SU-DHL-6 (cell line): ENCODE measurements at regions not wholly inside any gene's neighbourhood (a gene's known extent, or its start where the extent isn't known, plus 50 kb on each side); places are given as distances from the start of the nearest gene placed in this dataset.
"Not testable (repeated sequence)": the region's sequence is repeated elsewhere in the genome, so short reads cannot be mapped to it uniquely, and the experiment has no call there.

Experiments used
- H2AFZ ChIP-seq: fragments of 200-600 bp; sonication (generic); 2 replicates; pipeline ENCODE4 v1.6.1; 2014; ENCODE audit warnings: low read depth, mild to moderate bottlenecking, moderate library complexity, mixed read lengths, antibody characterized with exemption, low read length; ENCODE audit not compliant: severe bottlenecking
- H3F3A ChIP-seq: fragments of 200-600 bp; shearing (Covaris generic); 2 replicates; pipeline ENCODE4 v1.6.0; 2016; ENCODE audit warnings: antibody characterized with exemption, mild to moderate bottlenecking; ENCODE audit not compliant: insufficient read depth
- H3K27ac ChIP-seq: fragments of 200-600 bp; sonication (generic); 2 replicates; pipeline ENCODE4 v1.5.1; 2016; ENCODE audit warnings: low read depth, mild to moderate bottlenecking, low read length, moderate library complexity, mixed read lengths
- H3K27me3 ChIP-seq: fragments of 200-600 bp; sonication (generic), shearing (Covaris generic); 2 replicates; pipeline ENCODE4 v1.6.0; 2014; ENCODE audit warnings: mild to moderate bottlenecking, low read length
- H3K36me3 ChIP-seq: fragments of 200-600 bp; sonication (generic); 2 replicates; pipeline ENCODE4 v1.6.1; 2014; ENCODE audit warnings: mild to moderate bottlenecking, low read length, mixed read lengths
- H3K4me2 ChIP-seq: fragments of 300-600, 200-600 bp; shearing (Covaris generic), sonication (generic); 2 replicates; pipeline ENCODE4 v1.6.0; 2014; ENCODE audit warnings: low read length, low read depth, mild to moderate bottlenecking; ENCODE audit not compliant: poor library complexity, severe bottlenecking
- H3K4me3 ChIP-seq: fragments of 200-600 bp; sonication (generic); 2 replicates; pipeline ENCODE4 v1.5.1; 2014; ENCODE audit warnings: antibody characterized with exemption, low read length, mild to moderate bottlenecking, mixed read lengths; ENCODE audit not compliant: insufficient read depth, poor library complexity, severe bottlenecking
- H3K79me2 ChIP-seq: fragments of 200-600 bp; sonication (generic); 2 replicates; pipeline ENCODE4 v1.6.1; 2014; ENCODE audit warnings: mild to moderate bottlenecking, low read length, moderate library complexity; ENCODE audit not compliant: insufficient read depth
- H3K9ac ChIP-seq: fragments of 200-600 bp; sonication (generic); 2 replicates; pipeline ENCODE4 v1.7.0; 2014; ENCODE audit warnings: mild to moderate bottlenecking, low read length
- H3K9me2 ChIP-seq: fragments of 200-600 bp; sonication (generic); replicated peaks from 2 replicates; pipeline ENCODE4 v1.6.1; 2014; ENCODE audit warnings: low read length; ENCODE audit not compliant: insufficient read depth
- H3K9me3 ChIP-seq: fragments of 200-600 bp; sonication (generic); 2 replicates; pipeline ENCODE4 v1.6.1; 2014; ENCODE audit warnings: low read length, mixed read lengths; ENCODE audit not compliant: insufficient read depth
- H4K20me1 ChIP-seq: fragments of 200-600 bp; sonication (generic); 2 replicates; pipeline ENCODE4 v1.6.1; 2014; ENCODE audit warnings: low read depth, mild to moderate bottlenecking, antibody characterized with exemption, low read length, moderate library complexity, mixed read lengths
- EZH2phosphoT487 ChIP-seq: fragments of 200-600 bp; sonication (generic), shearing (Covaris generic); conservative IDR thresholded peaks from 2 replicates; pipeline ENCODE4 v1.6.1; 2018; ENCODE audit warnings: mild to moderate bottlenecking, antibody characterized with exemption, low read length, moderate library complexity, mixed read lengths
- TF ChIP-seq, protein P1 (sequence below): fragments of 200-600 bp; sonication (generic); IDR thresholded peaks from one replicate; pipeline ENCODE4 v1.5.1; 2017; ENCODE audit warnings: antibody characterized with exemption, mild to moderate bottlenecking, low read length, moderate library complexity; ENCODE audit not compliant: insufficient read depth, poor library complexity, severe bottlenecking

DNA sequence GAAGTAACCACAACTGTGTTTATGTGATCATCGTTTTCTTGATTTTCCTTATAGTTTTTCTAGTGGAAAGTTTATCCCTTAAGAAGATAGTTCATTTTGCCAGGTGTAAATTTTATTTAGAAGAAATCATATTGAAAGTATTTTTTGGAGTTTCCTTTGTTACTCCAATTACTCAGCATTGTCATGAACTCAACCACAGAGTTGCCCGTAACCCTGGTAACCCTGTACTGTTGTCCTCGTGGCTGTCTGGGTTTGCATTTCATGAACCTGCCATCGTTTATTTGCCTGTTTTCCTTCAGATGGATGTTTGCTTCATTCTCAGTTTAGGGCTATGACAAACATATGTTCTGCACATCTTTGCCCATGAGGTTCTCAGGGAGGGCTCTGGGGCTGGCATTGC, 534.3 kb downstream of the GOLGA6L6 start:
- H4K20me1 ChIP-seq, H3K9me3 ChIP-seq, H3K4me2 ChIP-seq, H3K4me3 ChIP-seq, H3K9me2 ChIP-seq, H3K79me2 ChIP-seq, H3K9ac ChIP-seq, H2AFZ ChIP-seq, H3K27me3 ChIP-seq, H3K27ac ChIP-seq, H3F3A ChIP-seq, H3K36me3 ChIP-seq: not testable (repeated sequence)

DNA sequence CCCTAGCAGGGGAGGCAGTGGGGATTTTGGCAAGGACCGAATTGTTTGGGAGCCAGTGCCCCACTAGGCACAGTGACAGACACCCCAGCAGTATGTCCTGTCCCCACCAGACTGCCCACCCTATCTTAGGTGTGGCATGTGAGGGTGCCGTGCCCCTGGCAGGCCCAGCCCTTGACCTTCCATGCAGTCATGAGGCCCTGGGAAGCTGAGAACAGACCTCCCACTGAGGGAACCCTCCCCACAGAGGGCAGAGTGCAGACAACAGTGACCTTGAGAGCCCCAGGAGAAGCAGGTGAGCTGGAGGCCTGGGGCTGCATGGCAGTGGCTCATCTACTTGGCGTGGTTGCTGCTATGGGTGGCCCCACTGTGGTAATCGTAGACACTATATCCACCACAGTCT, 538.1 kb downstream of the GOLGA6L6 start:
- H3K36me3 ChIP-seq, H3K79me2 ChIP-seq, H3K27me3 ChIP-seq, H3F3A ChIP-seq, H3K27ac ChIP-seq, H2AFZ ChIP-seq, H3K9me3 ChIP-seq, H3K9me2 ChIP-seq, H4K20me1 ChIP-seq, H3K9ac ChIP-seq, H3K4me3 ChIP-seq, H3K4me2 ChIP-seq: not testable (repeated sequence)

DNA sequence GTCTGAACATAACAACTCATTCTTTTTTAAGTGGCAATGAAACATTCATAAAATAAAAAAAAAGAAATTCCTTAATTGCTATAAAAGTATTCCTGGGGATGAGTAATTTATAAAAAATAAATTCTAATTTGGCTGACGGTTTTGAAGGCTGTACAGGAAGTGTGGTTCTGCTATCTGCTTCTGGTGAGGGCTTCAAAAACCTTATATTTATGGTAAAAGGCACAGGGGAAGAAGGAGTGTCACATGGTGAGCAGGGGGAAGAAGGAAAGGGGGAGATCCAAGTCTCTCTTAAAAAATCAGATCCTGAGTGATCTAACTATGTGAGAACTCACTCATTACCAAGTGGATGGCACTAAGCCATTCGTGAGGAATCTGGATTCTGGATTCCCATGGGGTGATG, 539.0 kb downstream of the GOLGA6L6 start:
- H3K4me3 ChIP-seq, H3K9me2 ChIP-seq, H3K27me3 ChIP-seq, H2AFZ ChIP-seq, H3K9ac ChIP-seq, H4K20me1 ChIP-seq, H3K9me3 ChIP-seq, H3K36me3 ChIP-seq, H3F3A ChIP-seq, H3K79me2 ChIP-seq, H3K27ac ChIP-seq, H3K4me2 ChIP-seq: not testable (repeated sequence)

DNA sequence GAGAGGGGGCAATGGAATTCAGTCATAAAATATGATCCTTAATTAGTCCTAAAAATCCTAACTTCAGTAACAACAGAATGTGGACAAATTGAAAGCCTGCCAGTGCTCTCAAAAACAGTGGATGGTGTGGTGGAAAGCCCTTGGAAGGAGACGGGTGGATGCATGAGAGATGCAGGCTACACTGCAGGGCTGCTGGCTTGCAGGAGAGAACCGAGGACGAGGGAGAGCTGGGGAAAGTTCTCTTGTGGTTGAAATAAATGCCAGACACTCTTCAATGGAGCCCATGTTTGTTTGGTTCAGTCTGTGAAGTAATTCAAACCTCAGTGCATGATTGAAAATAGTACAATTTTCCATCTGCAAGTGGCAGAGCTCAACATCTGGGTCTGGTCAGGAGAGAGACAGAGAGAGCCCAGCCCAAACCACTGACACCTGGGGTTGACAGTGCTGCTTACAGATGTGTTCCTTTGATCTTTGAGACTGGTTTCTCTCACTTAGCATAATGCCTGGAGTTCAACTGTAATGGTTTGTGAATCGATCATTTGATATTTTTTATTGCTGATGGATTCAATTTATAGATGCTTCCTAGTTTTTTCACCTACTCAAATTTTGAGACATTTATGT, 544.9 kb downstream of the GOLGA6L6 start:
- not testable (repeated sequence) for H4K20me1 ChIP-seq, H3K9me3 ChIP-seq, H3K27me3 ChIP-seq, H3K4me2 ChIP-seq, H3K9me2 ChIP-seq, H3K9ac ChIP-seq, H3F3A ChIP-seq, H3K27ac ChIP-seq, H3K79me2 ChIP-seq, H2AFZ ChIP-seq, H3K36me3 ChIP-seq, H3K4me3 ChIP-seq

DNA sequence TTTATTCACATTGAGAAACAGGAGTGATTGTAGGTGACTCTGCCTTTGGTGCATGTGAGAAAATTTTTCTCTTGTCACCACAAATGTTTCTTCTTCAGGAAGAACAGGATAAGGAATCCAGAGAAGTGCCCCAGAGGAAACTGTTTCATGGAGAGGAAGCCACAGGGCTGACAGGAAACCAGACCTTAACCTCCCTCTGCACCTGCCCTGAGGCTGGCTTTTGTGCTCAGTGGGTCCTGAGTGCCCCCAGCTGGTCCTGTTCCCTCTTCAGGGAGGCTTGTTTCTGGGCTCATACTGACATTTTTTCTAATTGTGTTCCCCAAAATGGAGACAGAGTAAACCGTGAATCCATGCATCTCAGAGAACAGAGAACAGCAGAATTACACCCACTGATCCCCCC, 546.3 kb downstream of the GOLGA6L6 start:
- not testable (repeated sequence) for H3K36me3 ChIP-seq, H3K9me2 ChIP-seq, H3K27me3 ChIP-seq, H4K20me1 ChIP-seq, H3K27ac ChIP-seq, H2AFZ ChIP-seq, H3F3A ChIP-seq, H3K4me3 ChIP-seq, H3K9me3 ChIP-seq, H3K9ac ChIP-seq, H3K79me2 ChIP-seq, H3K4me2 ChIP-seq

DNA sequence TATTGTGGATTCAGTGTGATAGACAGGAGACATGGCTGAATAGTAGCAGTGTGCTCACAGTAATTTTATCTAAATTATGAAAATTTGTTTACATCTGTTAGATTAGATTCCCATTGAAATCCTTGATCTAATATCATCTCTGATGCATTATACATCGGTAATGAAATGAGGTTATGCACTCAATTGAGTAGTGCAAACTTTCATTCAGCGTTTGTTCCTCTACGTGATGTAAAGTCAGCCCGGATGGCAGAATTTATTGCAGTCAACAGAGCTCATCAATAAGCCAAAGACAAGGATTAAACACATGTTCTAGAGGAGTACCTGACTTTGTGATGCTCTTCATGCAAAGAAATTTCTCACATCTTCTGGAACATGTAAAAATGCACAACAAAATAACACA, 549.2 kb downstream of the GOLGA6L6 start:
- H4K20me1 ChIP-seq, result no peaks in the 10 kb centered on the region
- H3K27me3 ChIP-seq, result no peaks in the 10 kb centered on the region
- H3K4me2 ChIP-seq, result no peak overlapping the region
- no peak overlapping the region for H3K27ac ChIP-seq
- H3F3A ChIP-seq, result no peaks in the 10 kb centered on the region
- no peaks in the 10 kb centered on the region for H3K36me3 ChIP-seq
- TF ChIP-seq, protein P1, sequence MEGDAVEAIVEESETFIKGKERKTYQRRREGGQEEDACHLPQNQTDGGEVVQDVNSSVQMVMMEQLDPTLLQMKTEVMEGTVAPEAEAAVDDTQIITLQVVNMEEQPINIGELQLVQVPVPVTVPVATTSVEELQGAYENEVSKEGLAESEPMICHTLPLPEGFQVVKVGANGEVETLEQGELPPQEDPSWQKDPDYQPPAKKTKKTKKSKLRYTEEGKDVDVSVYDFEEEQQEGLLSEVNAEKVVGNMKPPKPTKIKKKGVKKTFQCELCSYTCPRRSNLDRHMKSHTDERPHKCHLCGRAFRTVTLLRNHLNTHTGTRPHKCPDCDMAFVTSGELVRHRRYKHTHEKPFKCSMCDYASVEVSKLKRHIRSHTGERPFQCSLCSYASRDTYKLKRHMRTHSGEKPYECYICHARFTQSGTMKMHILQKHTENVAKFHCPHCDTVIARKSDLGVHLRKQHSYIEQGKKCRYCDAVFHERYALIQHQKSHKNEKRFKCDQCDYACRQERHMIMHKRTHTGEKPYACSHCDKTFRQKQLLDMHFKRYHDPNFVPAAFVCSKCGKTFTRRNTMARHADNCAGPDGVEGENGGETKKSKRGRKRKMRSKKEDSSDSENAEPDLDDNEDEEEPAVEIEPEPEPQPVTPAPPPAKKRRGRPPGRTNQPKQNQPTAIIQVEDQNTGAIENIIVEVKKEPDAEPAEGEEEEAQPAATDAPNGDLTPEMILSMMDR, result no peak
- TF ChIP-seq EZH2phosphoT487, result no peak
- no peak overlapping the region for H3K4me3 ChIP-seq
- H3K9me2 ChIP-seq, result no peaks in the 10 kb centered on the region
- H3K9me3 ChIP-seq, result no peaks in the 10 kb centered on the region
- H2AFZ ChIP-seq, result no peak overlapping the region
- H3K9ac ChIP-seq, result no peak overlapping the region
- H3K79me2 ChIP-seq, result no peaks in the 10 kb centered on the region
